GM12878 (cell line): ENCODE measurements at regions not wholly inside any gene's neighbourhood (a gene's known extent, or its start where the extent isn't known, plus 50 kb on each side); places are given as distances from the start of the nearest gene placed in this dataset.

Source experiments
- ATAC-seq: fragments of 200-7000 bp; cut with Tn5 transposase; 3 replicates; pipeline ENCODE4 v1.9.1; 2020; ENCODE audit warnings: mild to moderate bottlenecking, moderate library complexity
- BruUV-seq: library from RNA; stranded (reverse); fragments of 400-500 nt; replicated peaks from 2 replicates; lab custom pipeline; 2021; lab: Mats Ljungman, UMichigan
- CTCF ChIA-PET: fragments of 300-600 bp; sonication (Branson Sonifier 250); formaldehyde crosslinking; extraction: SDS; loops from one replicate; lab custom pipeline; 2021; ENCODE audit warnings: inconsistent platforms; lab: Yijun Ruan, JAX
- POLR2A ChIA-PET: fragments of 350-600 bp; formaldehyde crosslinking; extraction: SDS; loops from one replicate; lab custom pipeline; 2021; ENCODE audit warnings: inconsistent platforms; lab: Charles Lee
- RAD21 ChIA-PET: fragments of 300-600 bp; sonication (Branson Sonifier 250); formaldehyde crosslinking; loops from one replicate; lab custom pipeline; 2023; ENCODE audit warnings: antibody characterized with exemption; ENCODE audit not compliant: unreplicated experiment; lab: Charles Lee
- SMC1A ChIA-PET: fragments of 300-600 bp; sonication (Branson Sonifier 250); formaldehyde crosslinking; loops from one replicate; lab custom pipeline; 2023; ENCODE audit not compliant: unreplicated experiment, uncharacterized antibody; lab: Charles Lee
- DNase-seq: peaks from one replicate; pipeline ENCODE4 v3.0.0-alpha.2; 2011; ENCODE audit warnings: low read depth, low spot score
- FAIRE-seq: peaks from 3 replicates; lab custom pipeline; 2011; peaks lifted over from hg19 to GRCh38; lab: Jason Lieb, UNC
- H2AFZ ChIP-seq: 2 replicates; pipeline ENCODE4 v1.6.0; 2011; ENCODE audit warnings: low read depth, low read length, control low read depth; ENCODE audit not compliant: control insufficient read depth
- H3K27ac ChIP-seq: 2 replicates; pipeline ENCODE4 v1.5.1; 2011; ENCODE audit warnings: control low read depth; ENCODE audit not compliant: control insufficient read depth, insufficient read depth
- H3K27me3 ChIP-seq, 2 experiments: replicated peaks in 1 of 2; 2 replicates each; pipeline versions ENCODE4 v1.6.0 to v1.6.1; 2011; ENCODE audit warnings: low read length in 1 of 2; ENCODE audit not compliant: control insufficient read depth in 2 of 2, insufficient read depth in 2 of 2
- H3K36me3 ChIP-seq, 2 experiments: 2 replicates each; pipeline ENCODE4 v1.5.1; 2011; ENCODE audit warnings: low read length in 1 of 2; ENCODE audit not compliant: control insufficient read depth in 2 of 2, insufficient read depth in 2 of 2
- H3K4me1 ChIP-seq: 2 replicates; pipeline ENCODE4 v1.6.1; 2011; ENCODE audit warnings: mild to moderate bottlenecking, low read length, moderate library complexity, mixed read lengths; ENCODE audit not compliant: control insufficient read depth, insufficient read depth
- H3K4me2 ChIP-seq: 2 replicates; pipeline ENCODE4 v1.6.0; 2011; ENCODE audit warnings: control low read depth; ENCODE audit not compliant: control insufficient read depth, insufficient read depth
- H3K4me3 ChIP-seq: fragments of 200-600 bp; sonication (generic); 2 replicates; pipeline ENCODE4 v1.5.1; 2016
- H3K79me2 ChIP-seq: 2 replicates; pipeline ENCODE4 v1.6.0; 2011; ENCODE audit warnings: low read length; ENCODE audit not compliant: control insufficient read depth, insufficient read depth
- H3K9ac ChIP-seq: 2 replicates; pipeline ENCODE4 v1.8.0; 2011; ENCODE audit warnings: low read length, control low read depth, mixed read lengths; ENCODE audit not compliant: control insufficient read depth, insufficient read depth
- H3K9me3 ChIP-seq: replicated peaks from 3 replicates; pipeline ENCODE4 v1.5.1; 2011; ENCODE audit warnings: mild to moderate bottlenecking, low read length; ENCODE audit not compliant: control insufficient read depth, insufficient read depth
- H4K20me1 ChIP-seq: 2 replicates; pipeline ENCODE4 v1.6.0; 2011; ENCODE audit not compliant: control insufficient read depth, insufficient read depth
- ATF3 ChIP-seq: IDR thresholded peaks from 2 replicates; pipeline ENCODE4 v1.6.1; 2011; ENCODE audit warnings: low read depth, mild to moderate bottlenecking, low read length, moderate library complexity, borderline replicate concordance; ENCODE audit errors: extremely low read depth
- BCL3 ChIP-seq: IDR thresholded peaks from 2 replicates; pipeline ENCODE4 v1.6.1; 2011; ENCODE audit warnings: borderline replicate concordance, low read depth, mild to moderate bottlenecking, moderate library complexity, low read length; ENCODE audit not compliant: insufficient read depth, poor library complexity, severe bottlenecking
- EED ChIP-seq: sonication (generic); IDR thresholded peaks from 2 replicates; pipeline ENCODE4 v1.6.1; 2016; ENCODE audit warnings: antibody characterized with exemption, low read depth
- EP300 ChIP-seq, 2 experiments: fragments of 150-350 bp in 1 of 2; IDR thresholded peaks; 2 replicates each; pipeline ENCODE4 v1.6.1; 2011 to 2012; ENCODE audit warnings: low read depth in 2 of 2, low read length in 2 of 2, borderline replicate concordance in 1 of 2, improper control_type of control experiment in 1 of 2, inconsistent platforms in 1 of 2; ENCODE audit not compliant: control insufficient read depth in 1 of 2
- JUNB ChIP-seq: IDR thresholded peaks from 2 replicates; pipeline ENCODE4 v1.6.1; 2016; ENCODE audit warnings: antibody characterized with exemption, mild to moderate bottlenecking
- MLLT1 ChIP-seq: fragments of 450-650 bp; IDR thresholded peaks from 2 replicates; pipeline ENCODE4 v1.6.1; 2016; ENCODE audit warnings: mild to moderate bottlenecking
- PAX8 ChIP-seq: fragments of 450-650 bp; IDR thresholded peaks from 2 replicates; pipeline ENCODE4 v1.6.1; 2017; ENCODE audit warnings: mild to moderate bottlenecking, moderate library complexity
- POLR2AphosphoS2 ChIP-seq: IDR thresholded peaks from 2 replicates; pipeline ENCODE4 v1.6.1; 2011; ENCODE audit warnings: low read depth, mild to moderate bottlenecking, low read length, improper control_type of control experiment, moderate library complexity
- RB1 ChIP-seq: fragments of 450-650 bp; formaldehyde crosslinking; IDR thresholded peaks from 2 replicates; pipeline ENCODE4 v1.6.1; 2017; ENCODE audit warnings: mild to moderate bottlenecking, borderline replicate concordance
- SMARCA5 ChIP-seq: fragments of 450-650 bp; IDR thresholded peaks from 2 replicates; pipeline ENCODE4 v1.6.1; 2017; ENCODE audit warnings: mild to moderate bottlenecking
- TCF12 ChIP-seq: IDR thresholded peaks from 2 replicates; pipeline ENCODE4 v1.6.1; 2011; ENCODE audit warnings: low read depth, mild to moderate bottlenecking, low read length
- TCF3 ChIP-seq: IDR thresholded peaks from 2 replicates; pipeline ENCODE4 v1.6.1; 2012; ENCODE audit warnings: low read depth, mild to moderate bottlenecking, low read length, borderline replicate concordance; ENCODE audit not compliant: insufficient read depth
- WGBS: methylation state at CpG from one replicate; pipeline ENCODE4 v1.1.6; 2016; ENCODE audit warnings: low lambda C conversion rate; ENCODE audit not compliant: insufficient replicate concordance, insufficient coverage; ENCODE audit errors: missing lambda C conversion rate; 5-methylcytosine and 5-hydroxymethylcytosine counted together
- in situ Hi-C: fragments of 300-500 bp; cut with MboI; formaldehyde crosslinking; loops from 9 replicates; pipeline ENCODE4 v1.14.3; 2018; ENCODE audit warnings: mixed read lengths
- intact Hi-C: fragments of 100-400 bp; cut with micrococcal nuclease; formaldehyde crosslinking; loops from one replicate; pipeline ENCODE4 v1.14.2; 2022; ENCODE audit not compliant: unreplicated experiment

DNA sequence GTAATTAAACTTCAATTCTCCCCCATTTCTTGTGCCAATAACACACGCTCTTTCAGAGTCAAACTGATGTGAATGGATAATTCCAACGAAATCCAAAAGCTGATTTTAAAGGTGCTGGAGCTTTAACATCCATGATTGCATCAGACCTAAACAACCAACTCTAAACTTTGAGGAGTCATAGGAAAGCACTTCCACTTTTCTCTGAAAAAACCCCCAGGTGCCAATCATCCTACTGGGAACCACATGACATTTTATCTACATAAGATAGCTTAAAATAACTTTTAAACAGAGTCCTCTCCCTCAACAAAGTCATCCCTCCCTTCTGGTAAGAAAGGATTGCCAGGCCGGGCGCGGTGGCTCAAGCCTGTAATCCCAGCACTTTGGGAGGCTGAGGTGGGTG lies 167.7 kb upstream of the PDE10A start:
- 58% methylated on average over 5 of the region's 5 CpGs for WGBS
- Histone ChIP-seq H3K9ac (no peak overlapping the region), H3K4me3 (no peak overlapping the region), H3K36me3 (no peaks in the 10 kb centered on the region), H3K79me2 (no peaks in the 10 kb centered on the region), H3K9me3 (no peaks in the 10 kb centered on the region), H3K4me1 (no peaks in the 10 kb centered on the region), H3K27ac (no peak overlapping the region)
- no peak for DNase-seq
- FAIRE-seq = no peak
- intact Hi-C loops (no loop called here), in situ Hi-C loops (no loop called here)
- ChIA-PET CTCF (no interaction called here), POLR2A (no interaction called here), SMC1A (no interaction called here)
- no TSS peak for BruUV-seq
- no peak for TF ChIP-seq POLR2AphosphoS2
- TF ChIP-seq MLLT1 = no peak
- no peak for TF ChIP-seq RB1
- TF ChIP-seq JUNB = no peak
- no peak for TF ChIP-seq PAX8
- no peak for TF ChIP-seq SMARCA5
- no peak for TF ChIP-seq ATF3
- no peak for TF ChIP-seq BCL3
- no peak for TF ChIP-seq TCF3
- TF ChIP-seq EED = no peak
- no peak for TF ChIP-seq TCF12
- no peak for TF ChIP-seq EP300 (IDR thresholded peaks at IDR 0.05; ENCODE audit: borderline replicate concordance in 1 of 2, control insufficient read depth in 1 of 2, low read depth in 2 of 2, low read length in 2 of 2)
- TF ChIP-seq, all 136 proteins: peak for 0
- H4K20me1 ChIP-seq = no peaks in the 10 kb centered on the region
- no peak for ATAC-seq
- H3K27me3 ChIP-seq = no peaks in the 10 kb centered on the region; a peak in 1 of 4 replicates
- no peak overlapping the region for H2AFZ ChIP-seq
- no peak overlapping the region for H3K4me2 ChIP-seq
- RAD21 ChIA-PET = no interaction called here
